HepG2 (cell line): ENCODE measurements at regions not wholly inside any gene's neighbourhood (a gene's known extent, or its start where the extent isn't known, plus 50 kb on each side); places are given as distances from the start of the nearest gene placed in this dataset.

ENCODE experiments used
- ATAC-seq: fragments of 200-7000 bp; cut with Tn5 transposase; 3 replicates; pipeline ENCODE4 v1.9.1; 2020; ENCODE audit warnings: mild to moderate bottlenecking, moderate library complexity
- BruUV-seq: library from RNA; stranded (reverse); fragments of 400-500 nt; replicated peaks from 2 replicates; lab custom pipeline; 2021; lab: Mats Ljungman, UMichigan
- CTCF ChIA-PET: fragments of 300-600 bp; formaldehyde crosslinking; extraction: SDS; loops from one replicate; lab custom pipeline; 2021; ENCODE audit warnings: low total read pairs, inconsistent platforms, low intra/inter-chr PET ratio; lab: Yijun Ruan, JAX
- POLR2A ChIA-PET: fragments of 350-600 bp; sonication (Branson Sonifier 250); formaldehyde crosslinking; loops from one replicate; lab custom pipeline; 2020; ENCODE audit warnings: antibody characterized with exemption, inconsistent platforms; lab: Yijun Ruan, JAX
- DNase-seq: peaks from one replicate; pipeline ENCODE4 v3.0.0-alpha.2; 2015; ENCODE audit warnings: low spot score
- FAIRE-seq: peaks from 3 replicates; lab custom pipeline; 2011; peaks lifted over from hg19 to GRCh38; lab: Jason Lieb, UNC
- H2AFZ ChIP-seq: one replicate; pipeline ENCODE4 v1.6.1; 2011; ENCODE audit warnings: low read length, inconsistent platforms
- H3K27ac ChIP-seq: fragments of 300-600 bp; 3 replicates; pipeline ENCODE4 v1.8.0; 2011; ENCODE audit warnings: mixed run types, mild to moderate bottlenecking, mixed read lengths, low read length, inconsistent platforms; ENCODE audit not compliant: insufficient read depth; ENCODE audit errors: extremely low read length
- H3K27me3 ChIP-seq, 2 experiments: fragments of 200-600 bp in 1 of 2; 2 replicates in 1 of 2; 3 replicates in 1 of 2; pipeline versions ENCODE4 v1.6.0 to v1.8.0; 2011; ENCODE audit warnings: low read length in 2 of 2, mild to moderate bottlenecking in 2 of 2, moderate library complexity in 2 of 2, inconsistent platforms in 1 of 2; ENCODE audit not compliant: insufficient read depth in 2 of 2, control insufficient read depth in 1 of 2
- H3K36me3 ChIP-seq, 2 experiments: fragments of 200-600 bp in 1 of 2; replicated peaks in 1 of 2; 2 replicates in 1 of 2; 3 replicates in 1 of 2; pipeline versions ENCODE4 v1.5.1 to v1.8.0; 2011; ENCODE audit warnings: low read length in 2 of 2, inconsistent platforms in 1 of 2; ENCODE audit not compliant: insufficient read depth in 2 of 2, control insufficient read depth in 1 of 2
- H3K4me1 ChIP-seq: 2 replicates; pipeline ENCODE4 v1.5.1; 2012; ENCODE audit warnings: low read length, inconsistent platforms; ENCODE audit not compliant: insufficient read depth
- H3K4me2 ChIP-seq: 2 replicates; pipeline ENCODE4 v1.6.0; 2011; ENCODE audit warnings: low read depth, low read length, inconsistent platforms
- H3K4me3 ChIP-seq, 3 experiments: fragments of 200-600 bp in 1 of 3; sonication (generic), shearing (Covaris generic) in 1 of 3; replicated peaks in 1 of 3; 2 replicates each; pipeline ENCODE4 v1.5.1; 2011 to 2016; ENCODE audit warnings: low read length in 3 of 3, inconsistent platforms in 2 of 3, low read depth in 2 of 3, mild to moderate bottlenecking in 2 of 3, control low read depth in 1 of 3, mixed read lengths in 1 of 3; ENCODE audit not compliant: insufficient read depth in 1 of 3
- H3K79me2 ChIP-seq: one replicate; pipeline ENCODE4 v1.6.1; 2011; ENCODE audit warnings: low read length, inconsistent platforms; ENCODE audit not compliant: insufficient read depth
- H3K9ac ChIP-seq: 2 replicates; pipeline ENCODE4 v1.6.0; 2011; ENCODE audit warnings: mild to moderate bottlenecking, low read depth, low read length, inconsistent platforms; ENCODE audit not compliant: insufficient read depth
- H3K9me3 ChIP-seq: 2 replicates; pipeline ENCODE4 v1.5.1; 2012; ENCODE audit warnings: mild to moderate bottlenecking, low read length
- H4K20me1 ChIP-seq: 2 replicates; pipeline ENCODE4 v1.6.0; 2011; ENCODE audit warnings: inconsistent platforms, mild to moderate bottlenecking, low read length, moderate library complexity; ENCODE audit not compliant: insufficient read depth
- CCAR2 ChIP-seq: fragments of 200-400 bp; formaldehyde crosslinking; optimal IDR thresholded peaks from 2 replicates; pipeline ENCODE3; 2018; ENCODE audit warnings: low read depth, mild to moderate bottlenecking, low read length, moderate library complexity
- CREM ChIP-seq, 2 experiments: sonication (generic) in 1 of 2; formaldehyde crosslinking in 1 of 2; IDR thresholded peaks; 2 replicates each; pipeline versions ENCODE4 v1.4.0 to v1.6.1; 2016 to 2020; ENCODE audit warnings: antibody characterized with exemption in 1 of 2, mild to moderate bottlenecking in 1 of 2, missing genetic modification reagents in 1 of 2
- FOSL1 ChIP-seq: sonication (generic); formaldehyde crosslinking; IDR thresholded peaks from 2 replicates; pipeline ENCODE4 v1.9.0; 2021; ENCODE audit warnings: missing genetic modification reagents, borderline replicate concordance
- GATAD1 ChIP-seq: IDR thresholded peaks from 2 replicates; pipeline ENCODE4 v1.6.1; 2016; ENCODE audit warnings: missing genetic modification reagents, missing compliant biosample characterization
- JUNB ChIP-seq: sonication (generic); formaldehyde crosslinking; IDR thresholded peaks from 2 replicates; pipeline ENCODE4 v1.8.0; 2022; ENCODE audit warnings: missing genetic modification reagents, mild to moderate bottlenecking, borderline replicate concordance
- NFKBIZ ChIP-seq: IDR thresholded peaks from 2 replicates; pipeline ENCODE4 v1.6.1; 2018; ENCODE audit warnings: missing genetic modification reagents, missing compliant biosample characterization
- PITX1 ChIP-seq: sonication (generic); formaldehyde crosslinking; IDR thresholded peaks from 2 replicates; pipeline ENCODE4 v1.5.1; 2020; ENCODE audit warnings: mild to moderate bottlenecking, missing genetic modification reagents
- RBM39 ChIP-seq: fragments of 200-400 bp; formaldehyde crosslinking; IDR thresholded peaks from one replicate; pipeline ENCODE4 v1.6.1; 2018; ENCODE audit warnings: antibody characterized with exemption, mild to moderate bottlenecking, low read depth, low read length; ENCODE audit not compliant: poor library complexity, severe bottlenecking
- TP53 ChIP-seq: sonication (generic); formaldehyde crosslinking; conservative IDR thresholded peaks from 2 replicates; pipeline ENCODE4 v1.4.0; 2020; ENCODE audit warnings: missing genetic modification reagents
- ZNF530 ChIP-seq: sonication (generic); formaldehyde crosslinking; IDR thresholded peaks from 2 replicates; pipeline ENCODE4 v1.5.0; 2020; ENCODE audit warnings: low read depth, mild to moderate bottlenecking, missing genetic modification reagents
- ZNF598 ChIP-seq: sonication (generic); formaldehyde crosslinking; IDR thresholded peaks from 2 replicates; pipeline ENCODE4 v1.5.1; 2020; ENCODE audit warnings: mild to moderate bottlenecking, missing genetic modification reagents, borderline replicate concordance
- ZNF841 ChIP-seq: sonication (generic); formaldehyde crosslinking; IDR thresholded peaks from 2 replicates; pipeline ENCODE4 v1.8.1; 2023; ENCODE audit warnings: missing genetic modification reagents, borderline replicate concordance
- ZSCAN21 ChIP-seq: sonication (generic); formaldehyde crosslinking; IDR thresholded peaks from 2 replicates; pipeline ENCODE4 v1.8.0; 2022; ENCODE audit warnings: mild to moderate bottlenecking, missing genetic modification reagents, moderate library complexity, borderline replicate concordance
- ZSCAN9 ChIP-seq: IDR thresholded peaks from 2 replicates; pipeline ENCODE4 v1.6.1; 2016; ENCODE audit warnings: borderline replicate concordance
- WGBS: methylation state at CpG from one replicate; pipeline ENCODE4 v1.1.6; 2017; ENCODE audit warnings: low lambda C conversion rate; 5-methylcytosine and 5-hydroxymethylcytosine counted together
- in situ Hi-C: cut with HindIII; loops from 2 replicates; pipeline ENCODE4 v1.10.0; 2017; ENCODE audit warnings: low pct_unique_long_range_greater_than_20kb; ENCODE audit not compliant: extremely low pct_ligation_motif_present
- intact Hi-C: fragments of 100-400 bp; cut with micrococcal nuclease; formaldehyde crosslinking; loops from one replicate; pipeline ENCODE4 v1.10.0; 2022; ENCODE audit not compliant: unreplicated experiment
- TF ChIP-seq, protein P1 (sequence below): sonication (generic); formaldehyde crosslinking; IDR thresholded peaks from 2 replicates; pipeline ENCODE4 v1.5.0; 2020; ENCODE audit warnings: missing genetic modification reagents
- TF ChIP-seq, protein P2 (sequence below): sonication (generic); formaldehyde crosslinking; IDR thresholded peaks from 2 replicates; pipeline ENCODE4 v1.4.0; 2020; ENCODE audit warnings: missing genetic modification reagents
- TF ChIP-seq, protein P3 (sequence below): sonication (generic); formaldehyde crosslinking; IDR thresholded peaks from 2 replicates; pipeline ENCODE4 v1.4.0; 2020; ENCODE audit warnings: mild to moderate bottlenecking, missing genetic modification reagents
- TF ChIP-seq, protein P4 (sequence below): conservative IDR thresholded peaks from 2 replicates; pipeline ENCODE4 v1.6.1; 2018; ENCODE audit warnings: missing genetic modification reagents
- TF ChIP-seq, protein P5 (sequence below): sonication (generic); formaldehyde crosslinking; IDR thresholded peaks from 2 replicates; pipeline ENCODE4 v1.4.0; 2020; ENCODE audit warnings: missing genetic modification reagents

DNA sequence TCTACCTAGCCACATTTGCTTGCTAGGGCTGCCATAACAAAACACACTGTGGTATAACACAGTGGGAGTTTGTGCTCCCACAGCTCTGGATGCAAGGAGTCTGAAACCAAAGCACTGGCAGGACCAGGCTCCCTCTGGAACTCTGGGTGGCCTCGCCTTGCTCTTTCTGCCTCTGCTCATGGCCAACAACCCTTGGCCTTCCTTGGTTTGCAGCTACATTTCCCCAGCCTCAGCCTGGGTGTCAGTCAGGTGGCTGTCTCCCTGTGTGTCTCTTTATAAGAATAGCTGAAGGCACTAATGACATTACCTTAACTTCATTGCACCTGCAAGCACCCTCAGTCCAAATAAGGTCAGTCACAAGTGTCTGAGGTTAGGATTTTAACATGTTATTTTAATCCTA lies 101.0 kb upstream of the IRX2 start (continued):
- TF ChIP-seq, protein P1, sequence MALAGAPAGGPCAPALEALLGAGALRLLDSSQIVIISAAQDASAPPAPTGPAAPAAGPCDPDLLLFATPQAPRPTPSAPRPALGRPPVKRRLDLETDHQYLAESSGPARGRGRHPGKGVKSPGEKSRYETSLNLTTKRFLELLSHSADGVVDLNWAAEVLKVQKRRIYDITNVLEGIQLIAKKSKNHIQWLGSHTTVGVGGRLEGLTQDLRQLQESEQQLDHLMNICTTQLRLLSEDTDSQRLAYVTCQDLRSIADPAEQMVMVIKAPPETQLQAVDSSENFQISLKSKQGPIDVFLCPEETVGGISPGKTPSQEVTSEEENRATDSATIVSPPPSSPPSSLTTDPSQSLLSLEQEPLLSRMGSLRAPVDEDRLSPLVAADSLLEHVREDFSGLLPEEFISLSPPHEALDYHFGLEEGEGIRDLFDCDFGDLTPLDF (CRISPR knock-in tag), result no peak
- TF ChIP-seq ZSCAN9 (CRISPR knock-in tag) (no peak), TP53 (no peak), ZNF841 (CRISPR knock-in tag) (no peak), PITX1 (CRISPR knock-in tag) (no peak), GATAD1 (CRISPR knock-in tag) (no peak), JUNB (CRISPR knock-in tag) (no peak), NFKBIZ (CRISPR knock-in tag) (no peak)

DNA sequence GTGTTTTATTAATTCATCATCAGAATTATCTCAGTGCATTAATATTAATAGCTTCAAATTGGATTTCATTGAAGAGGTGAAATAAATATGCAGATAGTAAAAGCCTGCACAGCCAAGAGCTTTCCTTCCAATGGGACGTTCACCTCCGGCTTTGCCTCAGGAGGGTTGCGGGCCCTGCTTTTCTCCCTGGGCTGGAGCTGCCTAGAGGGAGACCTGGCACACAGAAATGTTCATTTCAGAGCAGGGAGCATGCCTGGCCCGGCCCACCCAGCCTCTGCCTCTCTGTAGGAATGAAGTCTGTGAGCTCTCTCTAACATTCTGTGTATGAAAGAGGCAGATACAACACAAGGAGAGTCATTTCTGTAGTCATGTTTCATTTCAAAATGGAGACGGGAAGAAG lies 100.4 kb upstream of the IRX2 start:
- no peak for ATAC-seq
- WGBS, result 18% methylated on average over 5 of the region's 5 CpGs
- CTCF ChIA-PET, result no interaction called here
- Histone ChIP-seq H3K27me3 (peaks cover 0 to 7% of the 10 kb centered on the region in 2 experiments; a peak in 1 of 5 replicates), H3K36me3 (no peaks in the 10 kb centered on the region), H3K9me3 (no peaks in the 10 kb centered on the region), H3K27ac (no peak overlapping the region), H2AFZ (no peak overlapping the region), H3K4me3 (no peak overlapping the region), H3K4me1 (no peaks in the 10 kb centered on the region), H4K20me1 (no peaks in the 10 kb centered on the region), H3K9ac (no peak overlapping the region), H3K79me2 (no peaks in the 10 kb centered on the region), H3K4me2 (no peak overlapping the region)
- no peak for FAIRE-seq
- BruUV-seq, result no TSS peak
- POLR2A ChIA-PET, result no interaction called here
- intact Hi-C loops, result no loop called here
- in situ Hi-C loops, result no loop called here
- no peak for DNase-seq
- TF ChIP-seq FOSL1 (CRISPR knock-in tag), result no peak
- no peak for TF ChIP-seq CCAR2
- TF ChIP-seq ZSCAN21, result no peak
- TF ChIP-seq, protein P2, sequence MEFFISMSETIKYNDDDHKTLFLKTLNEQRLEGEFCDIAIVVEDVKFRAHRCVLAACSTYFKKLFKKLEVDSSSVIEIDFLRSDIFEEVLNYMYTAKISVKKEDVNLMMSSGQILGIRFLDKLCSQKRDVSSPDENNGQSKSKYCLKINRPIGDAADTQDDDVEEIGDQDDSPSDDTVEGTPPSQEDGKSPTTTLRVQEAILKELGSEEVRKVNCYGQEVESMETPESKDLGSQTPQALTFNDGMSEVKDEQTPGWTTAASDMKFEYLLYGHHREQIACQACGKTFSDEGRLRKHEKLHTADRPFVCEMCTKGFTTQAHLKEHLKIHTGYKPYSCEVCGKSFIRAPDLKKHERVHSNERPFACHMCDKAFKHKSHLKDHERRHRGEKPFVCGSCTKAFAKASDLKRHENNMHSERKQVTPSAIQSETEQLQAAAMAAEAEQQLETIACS (CRISPR knock-in tag), result no peak
- no peak for TF ChIP-seq ZNF530
- no peak for TF ChIP-seq CREM (IDR thresholded peaks at IDR 0.05)
- no peak for TF ChIP-seq CREM (CRISPR knock-in tag; IDR thresholded peaks at IDR 0.05)
- TF ChIP-seq, protein P3, sequence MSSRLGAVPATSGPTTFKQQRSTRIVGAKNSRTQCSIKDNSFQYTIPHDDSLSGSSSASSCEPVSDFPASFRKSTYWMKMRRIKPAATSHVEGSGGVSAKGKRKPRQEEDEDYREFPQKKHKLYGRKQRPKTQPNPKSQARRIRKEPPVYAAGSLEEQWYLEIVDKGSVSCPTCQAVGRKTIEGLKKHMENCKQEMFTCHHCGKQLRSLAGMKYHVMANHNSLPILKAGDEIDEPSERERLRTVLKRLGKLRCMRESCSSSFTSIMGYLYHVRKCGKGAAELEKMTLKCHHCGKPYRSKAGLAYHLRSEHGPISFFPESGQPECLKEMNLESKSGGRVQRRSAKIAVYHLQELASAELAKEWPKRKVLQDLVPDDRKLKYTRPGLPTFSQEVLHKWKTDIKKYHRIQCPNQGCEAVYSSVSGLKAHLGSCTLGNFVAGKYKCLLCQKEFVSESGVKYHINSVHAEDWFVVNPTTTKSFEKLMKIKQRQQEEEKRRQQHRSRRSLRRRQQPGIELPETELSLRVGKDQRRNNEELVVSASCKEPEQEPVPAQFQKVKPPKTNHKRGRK, result no peak
- TF ChIP-seq ZNF598 (CRISPR knock-in tag), result no peak
- TF ChIP-seq RBM39, result no peak
- TF ChIP-seq, protein P4, sequence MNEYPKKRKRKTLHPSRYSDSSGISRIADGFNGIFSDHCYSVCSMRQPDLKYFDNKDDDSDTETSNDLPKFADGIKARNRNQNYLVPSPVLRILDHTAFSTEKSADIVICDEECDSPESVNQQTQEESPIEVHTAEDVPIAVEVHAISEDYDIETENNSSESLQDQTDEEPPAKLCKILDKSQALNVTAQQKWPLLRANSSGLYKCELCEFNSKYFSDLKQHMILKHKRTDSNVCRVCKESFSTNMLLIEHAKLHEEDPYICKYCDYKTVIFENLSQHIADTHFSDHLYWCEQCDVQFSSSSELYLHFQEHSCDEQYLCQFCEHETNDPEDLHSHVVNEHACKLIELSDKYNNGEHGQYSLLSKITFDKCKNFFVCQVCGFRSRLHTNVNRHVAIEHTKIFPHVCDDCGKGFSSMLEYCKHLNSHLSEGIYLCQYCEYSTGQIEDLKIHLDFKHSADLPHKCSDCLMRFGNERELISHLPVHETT, result no peak
- TF ChIP-seq, protein P5, sequence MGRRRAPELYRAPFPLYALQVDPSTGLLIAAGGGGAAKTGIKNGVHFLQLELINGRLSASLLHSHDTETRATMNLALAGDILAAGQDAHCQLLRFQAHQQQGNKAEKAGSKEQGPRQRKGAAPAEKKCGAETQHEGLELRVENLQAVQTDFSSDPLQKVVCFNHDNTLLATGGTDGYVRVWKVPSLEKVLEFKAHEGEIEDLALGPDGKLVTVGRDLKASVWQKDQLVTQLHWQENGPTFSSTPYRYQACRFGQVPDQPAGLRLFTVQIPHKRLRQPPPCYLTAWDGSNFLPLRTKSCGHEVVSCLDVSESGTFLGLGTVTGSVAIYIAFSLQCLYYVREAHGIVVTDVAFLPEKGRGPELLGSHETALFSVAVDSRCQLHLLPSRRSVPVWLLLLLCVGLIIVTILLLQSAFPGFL (CRISPR knock-in tag), result no peak
